ENCODE measurements at regions not wholly inside any gene's neighbourhood (a gene's known extent, or its start where the extent isn't known, plus 50 kb on each side); places are given as distances from the start of the nearest gene placed in this dataset.

- TF ChIP-seq CTCF (IDR thresholded peaks at IDR 0.05; ENCODE audit: insufficient read depth, low read length, poor library complexity, severe bottlenecking) = no peak
- Histone ChIP-seq H3K27me3 (replicated peaks; ENCODE audit: control insufficient read depth, insufficient read depth, low read length) (no peaks in the 10 kb centered on the region), H3K4me3 (replicated peaks; ENCODE audit: low read depth, low read length) (no peak overlapping the region), H3K36me3 (ENCODE audit: control insufficient read depth, insufficient read depth, low read length) (no peaks in the 10 kb centered on the region)
- DNase-seq (ENCODE audit: extremely low read depth, insufficient read length) = no peak
Observed at GRCh38 chr14:25220514-25220913, 170.6 kb upstream of the STXBP6 start.

- Histone ChIP-seq H3K4me3 (replicated peaks; ENCODE audit: low read depth, low read length) (no peak overlapping the region), H3K27me3 (replicated peaks; ENCODE audit: control insufficient read depth, insufficient read depth, low read length) (no peaks in the 10 kb centered on the region), H3K36me3 (ENCODE audit: control insufficient read depth, insufficient read depth, low read length) (no peaks in the 10 kb centered on the region)
- no peak for DNase-seq (ENCODE audit: extremely low read depth, insufficient read length)
- TF ChIP-seq CTCF (IDR thresholded peaks at IDR 0.05; ENCODE audit: insufficient read depth, low read length, poor library complexity, severe bottlenecking) = no peak
Observed at GRCh38 chr14:25215607-25216006, 165.7 kb upstream of the STXBP6 start.

GRCh38 chr14:25197885-25198284, 147.9 kb upstream of the STXBP6 start:
- Histone ChIP-seq H3K27me3 (replicated peaks; ENCODE audit: control insufficient read depth, insufficient read depth, low read length) (no peaks in the 10 kb centered on the region), H3K4me3 (replicated peaks; ENCODE audit: low read depth, low read length) (no peak overlapping the region), H3K36me3 (ENCODE audit: control insufficient read depth, insufficient read depth, low read length) (no peaks in the 10 kb centered on the region)
- DNase-seq (ENCODE audit: extremely low read depth, insufficient read length) = no peak
- TF ChIP-seq CTCF (IDR thresholded peaks at IDR 0.05; ENCODE audit: insufficient read depth, low read length, poor library complexity, severe bottlenecking) = no peak

- no peak for DNase-seq (ENCODE audit: extremely low read depth, insufficient read length)
- no peaks in the 10 kb centered on the region for H3K27me3 ChIP-seq (replicated peaks; ENCODE audit: control insufficient read depth, insufficient read depth, low read length)
- no peak overlapping the region for H3K4me3 ChIP-seq (replicated peaks; ENCODE audit: low read depth, low read length)
- TF ChIP-seq CTCF (IDR thresholded peaks at IDR 0.05; ENCODE audit: insufficient read depth, low read length, poor library complexity, severe bottlenecking) = no peak
- H3K36me3 ChIP-seq (ENCODE audit: control insufficient read depth, insufficient read depth, low read length) = no peaks in the 10 kb centered on the region
Observed at GRCh38 chr14:25180221-25180620, 130.3 kb upstream of the STXBP6 start.

- no peak for DNase-seq (ENCODE audit: extremely low read depth, insufficient read length)
- no peaks in the 10 kb centered on the region for H3K27me3 ChIP-seq (replicated peaks; ENCODE audit: control insufficient read depth, insufficient read depth, low read length)
- no peak overlapping the region for H3K4me3 ChIP-seq (replicated peaks; ENCODE audit: low read depth, low read length)
- no peak for TF ChIP-seq CTCF (IDR thresholded peaks at IDR 0.05; ENCODE audit: insufficient read depth, low read length, poor library complexity, severe bottlenecking)
- H3K36me3 ChIP-seq (ENCODE audit: control insufficient read depth, insufficient read depth, low read length) = no peaks in the 10 kb centered on the region
Observed at GRCh38 chr14:25178255-25178654, 128.3 kb upstream of the STXBP6 start.

All from GM06990 (cell line).